ENCODE measurements at regions not wholly inside any gene's neighbourhood (a gene's known extent, or its start where the extent isn't known, plus 50 kb on each side); places are given as distances from the start of the nearest gene placed in this dataset.

- Histone ChIP-seq H3K36me3 (no peaks in the 10 kb centered on the region), H3K27me3 (no peaks in the 10 kb centered on the region), H3K27ac (no peak overlapping the region), H3K4me1 (no peaks in the 10 kb centered on the region), H3K4me3 (no peak overlapping the region), H3K9me3 (no peaks in the 10 kb centered on the region)
- WGBS, result 61% methylated on average over 1 of the region's 1 CpG
- TF ChIP-seq POLR2A (IDR thresholded peaks at IDR 0.05), result no peak
- TF ChIP-seq EP300 (IDR thresholded peaks at IDR 0.05), result no peak
- TF ChIP-seq, protein P1, sequence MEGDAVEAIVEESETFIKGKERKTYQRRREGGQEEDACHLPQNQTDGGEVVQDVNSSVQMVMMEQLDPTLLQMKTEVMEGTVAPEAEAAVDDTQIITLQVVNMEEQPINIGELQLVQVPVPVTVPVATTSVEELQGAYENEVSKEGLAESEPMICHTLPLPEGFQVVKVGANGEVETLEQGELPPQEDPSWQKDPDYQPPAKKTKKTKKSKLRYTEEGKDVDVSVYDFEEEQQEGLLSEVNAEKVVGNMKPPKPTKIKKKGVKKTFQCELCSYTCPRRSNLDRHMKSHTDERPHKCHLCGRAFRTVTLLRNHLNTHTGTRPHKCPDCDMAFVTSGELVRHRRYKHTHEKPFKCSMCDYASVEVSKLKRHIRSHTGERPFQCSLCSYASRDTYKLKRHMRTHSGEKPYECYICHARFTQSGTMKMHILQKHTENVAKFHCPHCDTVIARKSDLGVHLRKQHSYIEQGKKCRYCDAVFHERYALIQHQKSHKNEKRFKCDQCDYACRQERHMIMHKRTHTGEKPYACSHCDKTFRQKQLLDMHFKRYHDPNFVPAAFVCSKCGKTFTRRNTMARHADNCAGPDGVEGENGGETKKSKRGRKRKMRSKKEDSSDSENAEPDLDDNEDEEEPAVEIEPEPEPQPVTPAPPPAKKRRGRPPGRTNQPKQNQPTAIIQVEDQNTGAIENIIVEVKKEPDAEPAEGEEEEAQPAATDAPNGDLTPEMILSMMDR (IDR thresholded peaks at IDR 0.05), result no peak
- no peak for TF ChIP-seq POLR2AphosphoS5 (IDR thresholded peaks at IDR 0.05)
- no peak for DNase-seq (ENCODE audit: low spot score in 2 of 2)
Measured at GRCh38 chr2:194616334-194616733, 1040.7 kb upstream of the SLC39A10 start.

DNA sequence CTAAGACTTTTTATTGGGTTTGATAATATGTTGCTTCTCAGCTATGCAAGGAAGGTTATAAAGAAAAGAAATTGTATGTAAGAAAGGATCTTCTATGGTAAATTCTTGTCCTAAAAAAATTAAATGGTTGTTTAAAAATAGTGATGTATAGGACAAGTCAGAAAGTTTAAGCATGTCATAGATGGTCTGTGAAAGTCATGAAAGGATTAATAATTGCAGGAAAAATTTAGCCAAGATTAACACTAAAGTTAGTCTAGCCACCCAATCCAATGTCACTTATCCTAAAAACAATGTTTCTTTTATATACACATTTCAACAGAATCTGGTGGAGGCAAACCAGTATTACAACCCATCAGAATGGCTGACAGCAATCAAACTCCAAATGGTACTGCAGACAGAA is 1046.7 kb upstream of the SLC39A10 start:
- Histone ChIP-seq H3K27me3 (no peaks in the 10 kb centered on the region), H3K36me3 (no peaks in the 10 kb centered on the region), H3K27ac (no peak overlapping the region), H3K4me3 (no peak overlapping the region), H3K9me3 (no peaks in the 10 kb centered on the region), H3K4me1 (no peaks in the 10 kb centered on the region)
- TF ChIP-seq, protein P1 (IDR thresholded peaks at IDR 0.05), result no peak
- TF ChIP-seq POLR2A (IDR thresholded peaks at IDR 0.05), result no peak
- TF ChIP-seq POLR2AphosphoS5 (IDR thresholded peaks at IDR 0.05), result no peak
- TF ChIP-seq EP300 (IDR thresholded peaks at IDR 0.05), result no peak
- no peak for DNase-seq (ENCODE audit: low spot score in 2 of 2)

DNA sequence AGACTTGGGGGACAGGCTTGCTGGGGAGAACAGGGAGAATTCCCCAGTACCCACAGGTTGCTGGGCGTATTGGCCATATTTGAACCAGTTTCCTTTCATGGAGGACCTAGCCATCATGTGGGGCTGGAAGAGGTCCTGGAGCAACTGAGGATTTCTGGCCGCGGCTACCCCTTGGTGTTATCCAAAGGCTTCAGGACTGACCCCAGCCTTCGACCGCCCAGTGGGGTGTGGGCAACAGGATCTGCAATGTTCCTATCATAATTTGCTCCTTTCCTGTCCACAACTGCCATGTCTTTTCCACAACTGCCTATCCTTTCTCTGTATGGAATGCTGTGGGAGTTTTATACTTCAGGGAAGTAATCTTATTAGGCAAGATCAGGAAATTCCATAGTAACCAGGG is 1053.6 kb upstream of the SLC39A10 start:
- TF ChIP-seq, protein P1 (IDR thresholded peaks at IDR 0.05), result no peak
- TF ChIP-seq EP300 (IDR thresholded peaks at IDR 0.05) (no peak), POLR2A (IDR thresholded peaks at IDR 0.05) (no peak), POLR2AphosphoS5 (IDR thresholded peaks at IDR 0.05) (no peak)
- DNase-seq (ENCODE audit: low spot score in 2 of 2), result no peak
- Histone ChIP-seq H3K4me1 (no peaks in the 10 kb centered on the region), H3K4me3 (no peak overlapping the region), H3K27ac (no peak overlapping the region), H3K9me3 (no peaks in the 10 kb centered on the region), H3K36me3 (no peaks in the 10 kb centered on the region), H3K27me3 (no peaks in the 10 kb centered on the region)
- WGBS, result 92% methylated on average over 5 of the region's 5 CpGs

GRCh38 chr2:194602750-194603149 is 1054.3 kb upstream of the SLC39A10 start:
- Histone ChIP-seq H3K36me3 (no peaks in the 10 kb centered on the region), H3K27me3 (no peaks in the 10 kb centered on the region), H3K4me3 (no peak overlapping the region), H3K4me1 (no peaks in the 10 kb centered on the region), H3K9me3 (no peaks in the 10 kb centered on the region), H3K27ac (no peak overlapping the region)
- 81% methylated on average over 5 of the region's 5 CpGs for WGBS
- TF ChIP-seq, protein P1 (IDR thresholded peaks at IDR 0.05), result no peak
- TF ChIP-seq POLR2A (IDR thresholded peaks at IDR 0.05) (no peak), EP300 (IDR thresholded peaks at IDR 0.05) (no peak), POLR2AphosphoS5 (IDR thresholded peaks at IDR 0.05) (no peak)
- no peak for DNase-seq (ENCODE audit: low spot score in 2 of 2)

DNA sequence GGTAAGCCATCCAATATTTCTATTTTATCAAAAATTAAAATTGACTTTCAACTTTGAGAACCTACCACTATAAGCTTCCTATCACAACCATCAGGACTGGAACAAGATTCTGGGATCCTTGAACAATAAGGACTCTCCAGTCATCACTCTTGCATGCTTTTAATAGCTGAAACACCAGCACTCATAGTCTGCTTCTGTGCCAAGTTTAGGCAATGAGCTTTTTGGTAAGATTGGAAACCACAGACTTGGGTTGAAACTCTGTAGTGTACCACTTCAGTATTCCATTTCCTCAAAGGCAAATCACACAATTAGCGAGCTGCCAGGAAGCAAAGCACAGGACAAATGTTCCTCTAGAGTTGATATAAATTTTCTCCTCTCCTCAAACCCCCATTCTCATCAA is 1065.8 kb upstream of the SLC39A10 start:
- H3K27me3 ChIP-seq, result no peaks in the 10 kb centered on the region
- H3K4me1 ChIP-seq, result no peaks in the 10 kb centered on the region
- no peak overlapping the region for H3K27ac ChIP-seq
- no peaks in the 10 kb centered on the region for H3K36me3 ChIP-seq
- no peaks in the 10 kb centered on the region for H3K9me3 ChIP-seq
- TF ChIP-seq, protein P1 (IDR thresholded peaks at IDR 0.05), result no peak
- DNase-seq (ENCODE audit: low spot score in 2 of 2), result no peak
- H3K4me3 ChIP-seq, result no peak overlapping the region
- 67% methylated on average over 1 of the region's 1 CpG for WGBS

Measured in suprapubic skin (tissue), 4 donors.